ENCODE measurements at regions not wholly inside any gene's neighbourhood (a gene's known extent, or its start where the extent isn't known, plus 50 kb on each side); places are given as distances from the start of the nearest gene placed in this dataset.

GRCh38 chr2:196238836-196239380 is 67.5 kb upstream of the STK17B start:
- intact Hi-C loops (cut with DNase I), result no loop called here
- Histone ChIP-seq H3K27me3 (no peaks in the 10 kb centered on the region), H3K9me3 (no peaks in the 10 kb centered on the region), H3K27ac (peak overlapping the region in 3 of 4 donors; percentile 66 to 79 (median 78)), H3K36me3 (no peaks in the 10 kb centered on the region), H3K4me1 (peaks cover 15 to 30% (median 17%) of the 10 kb centered on the region in 3 donors), H3K4me3 (no peak overlapping the region)
- WGBS, 2 donors, result 67 to 87% methylated on average over 2 of the region's 2 CpGs
- no peak for DNase-seq
- TF ChIP-seq POLR2A (IDR thresholded peaks at IDR 0.05) (no peak), CTCF (IDR thresholded peaks at IDR 0.05) (no peak)

- peak in 2 of 6 experiments; percentile 14 to 15 for TF ChIP-seq CTCF (IDR thresholded peaks at IDR 0.05)
- no peak for TF ChIP-seq POLR2A (IDR thresholded peaks at IDR 0.05)
- H3K27ac ChIP-seq, result peak overlapping the region; percentile 28 to 79 (median 72)
These were observed 68.5 kb upstream of the STK17B start for GRCh38 chr2:196239622-196240587.

GRCh38 chr2:196241175-196241574 is 69.8 kb upstream of the STK17B start:
- peaks cover 7 to 22% (median 9%) of the 10 kb centered on the region in 3 donors for H3K4me1 ChIP-seq
- DNase-seq, result no peak
- H3K27me3 ChIP-seq, result no peaks in the 10 kb centered on the region
- no peak overlapping the region for H3K4me3 ChIP-seq
- no peaks in the 10 kb centered on the region for H3K9me3 ChIP-seq
- no peaks in the 10 kb centered on the region for H3K36me3 ChIP-seq
- intact Hi-C loops (cut with DNase I), result no loop called here
- peak overlapping the region; percentile 34 to 78 (median 60) for H3K27ac ChIP-seq
- TF ChIP-seq CTCF (IDR thresholded peaks at IDR 0.05), result no peak
- no peak for TF ChIP-seq POLR2A (IDR thresholded peaks at IDR 0.05)
- 60 to 67% methylated on average over 1 to 2 of the region's 3 CpGs for WGBS, 2 donors

More at GRCh38 chr2:196239622-196240587, 68.5 kb upstream of the STK17B start:
- Histone ChIP-seq H3K4me1 (peaks cover 7 to 25% (median 9%) of the 10 kb centered on the region in 3 donors), H3K4me3 (no peak overlapping the region), H3K36me3 (no peaks in the 10 kb centered on the region), H3K9me3 (no peaks in the 10 kb centered on the region), H3K27me3 (no peaks in the 10 kb centered on the region)
- 43 to 47% methylated on average over 10 of the region's 10 CpGs for WGBS, 2 donors
- intact Hi-C loops (cut with DNase I), result no loop called here
- peak; percentile 19 for DNase-seq

- peaks cover 7 to 24% (median 9%) of the 10 kb centered on the region in 3 donors for H3K4me1 ChIP-seq
- no peak for DNase-seq
- no peaks in the 10 kb centered on the region for H3K36me3 ChIP-seq
- H3K9me3 ChIP-seq, result no peaks in the 10 kb centered on the region
- no peak overlapping the region for H3K4me3 ChIP-seq
- intact Hi-C loops (cut with DNase I), result no loop called here
- TF ChIP-seq CTCF (IDR thresholded peaks at IDR 0.05) (no peak), POLR2A (IDR thresholded peaks at IDR 0.05) (no peak)
- H3K27ac ChIP-seq, result peak overlapping the region; percentile 34 to 78 (median 60)
- 62 to 78% methylated on average over 7 of the region's 7 CpGs for WGBS, 2 donors
- H3K27me3 ChIP-seq, result no peaks in the 10 kb centered on the region
These were observed 70.8 kb upstream of the STK17B start for GRCh38 chr2:196242131-196242620.

GRCh38 chr2:196244516-196244915 is 73.1 kb upstream of the STK17B start:
- intact Hi-C loops (cut with DNase I), result no loop called here
- 70 to 75% methylated on average over 2 of the region's 2 CpGs for WGBS, 2 donors
- no peak overlapping the region for H3K27ac ChIP-seq
- H3K4me1 ChIP-seq, result peaks cover 8 to 34% (median 8%) of the 10 kb centered on the region in 3 donors
- H3K4me3 ChIP-seq, result no peak overlapping the region
- no peak for DNase-seq
- H3K27me3 ChIP-seq, result no peaks in the 10 kb centered on the region
- no peaks in the 10 kb centered on the region for H3K36me3 ChIP-seq
- H3K9me3 ChIP-seq, result no peaks in the 10 kb centered on the region
- no peak for TF ChIP-seq CTCF (IDR thresholded peaks at IDR 0.05)
- no peak for TF ChIP-seq POLR2A (IDR thresholded peaks at IDR 0.05)
